IMR-90 (cell line): ENCODE measurements at regions not wholly inside any gene's neighbourhood (a gene's known extent, or its start where the extent isn't known, plus 50 kb on each side); places are given as distances from the start of the nearest gene placed in this dataset.

ENCODE experiments used
- ATAC-seq: fragments of 200-7000 bp; cut with Tn5 transposase; 2 replicates; pipeline ENCODE4 v1.9.1; 2020; ENCODE audit warnings: low read depth, mild to moderate bottlenecking, moderate library complexity
- BruUV-seq: library from RNA; stranded (reverse); fragments of 400-500 nt; replicated peaks from 2 replicates; lab custom pipeline; 2021; lab: Mats Ljungman, UMichigan
- CTCF ChIA-PET: fragments of 300-600 bp; formaldehyde crosslinking; extraction: SDS; loops from one replicate; lab custom pipeline; 2021; ENCODE audit warnings: antibody characterized with exemption; lab: Yijun Ruan, JAX
- POLR2A ChIA-PET: fragments of 300-600 bp; sonication (Branson Sonifier 250); formaldehyde crosslinking; loops from one replicate; lab custom pipeline; 2022; ENCODE audit warnings: antibody characterized with exemption; ENCODE audit not compliant: unreplicated experiment; lab: Charles Lee
- DNase-seq: peaks from one replicate; pipeline ENCODE4 v3.0.0; 2013
- H2AFZ ChIP-seq: replicated peaks from 2 replicates; pipeline ENCODE3; 2013; ENCODE audit warnings: low read length, mild to moderate bottlenecking; ENCODE audit not compliant: poor library complexity
- H2AK5ac ChIP-seq: 2 replicates; pipeline ENCODE4 v1.6.1; 2013; ENCODE audit warnings: low read depth, low read length, inconsistent platforms
- H2AK9ac ChIP-seq: replicated peaks from 2 replicates; pipeline ENCODE3; 2013; ENCODE audit warnings: mild to moderate bottlenecking, low read depth, low read length, moderate library complexity; ENCODE audit not compliant: poor library complexity
- H2BK120ac ChIP-seq: 2 replicates; pipeline ENCODE4 v1.6.1; 2013; ENCODE audit warnings: low read depth, low read length, inconsistent platforms
- H2BK15ac ChIP-seq: 3 replicates; pipeline ENCODE4 v1.6.1; 2013; ENCODE audit warnings: low read depth, low read length, inconsistent platforms
- H2BK20ac ChIP-seq: 2 replicates; pipeline ENCODE4 v1.6.1; 2013; ENCODE audit warnings: low read depth, mild to moderate bottlenecking, inconsistent platforms, low read length, moderate library complexity
- H2BK5ac ChIP-seq: 2 replicates; pipeline ENCODE4 v1.6.1; 2013; ENCODE audit warnings: mild to moderate bottlenecking, low read depth, low read length, inconsistent platforms; ENCODE audit not compliant: poor library complexity, severe bottlenecking
- H3K14ac ChIP-seq: replicated peaks from 2 replicates; pipeline ENCODE4 v1.6.1; 2013; ENCODE audit warnings: low read depth, low read length, inconsistent platforms
- H3K18ac ChIP-seq: 2 replicates; pipeline ENCODE4 v1.6.1; 2013; ENCODE audit warnings: low read depth, low read length, control low read depth
- H3K23ac ChIP-seq: 2 replicates; pipeline ENCODE4 v1.6.1; 2013; ENCODE audit warnings: low read depth, low read length, inconsistent platforms
- H3K27ac ChIP-seq: 2 replicates; pipeline ENCODE4 v1.5.1; 2013; ENCODE audit warnings: mild to moderate bottlenecking, control low read depth, low read length; ENCODE audit not compliant: insufficient read depth
- H3K27me3 ChIP-seq: 2 replicates; pipeline ENCODE4 v1.6.1; 2013; ENCODE audit warnings: low read length; ENCODE audit not compliant: control insufficient read depth, insufficient read depth
- H3K36me3 ChIP-seq: 2 replicates; pipeline ENCODE4 v1.6.1; 2013; ENCODE audit warnings: low read length, mixed read lengths; ENCODE audit not compliant: control insufficient read depth, insufficient read depth
- H3K4ac ChIP-seq: 2 replicates; pipeline ENCODE4 v1.6.1; 2013; ENCODE audit warnings: low read depth, low read length, inconsistent platforms
- H3K4me1 ChIP-seq: 2 replicates; pipeline ENCODE4 v1.6.1; 2013; ENCODE audit warnings: low read length, mixed read lengths; ENCODE audit not compliant: control insufficient read depth, insufficient read depth
- H3K4me2 ChIP-seq: 2 replicates; pipeline ENCODE4 v1.6.1; 2013; ENCODE audit warnings: low read depth, mild to moderate bottlenecking, control low read depth, low read length, moderate library complexity
- H3K4me3 ChIP-seq: 2 replicates; pipeline ENCODE4 v1.5.1; 2013; ENCODE audit warnings: low read depth, mild to moderate bottlenecking, control low read depth, low read length, moderate library complexity; ENCODE audit not compliant: insufficient read depth
- H3K56ac ChIP-seq: 2 replicates; pipeline ENCODE4 v1.6.1; 2013; ENCODE audit warnings: low read length, inconsistent platforms; ENCODE audit not compliant: insufficient read depth; ENCODE audit errors: extremely low read depth
- H3K79me1 ChIP-seq, 2 experiments: 2 replicates each; pipeline ENCODE4 v1.6.1; 2013; ENCODE audit warnings: low read length in 2 of 2, inconsistent platforms in 1 of 2, low read depth in 1 of 2
- H3K9ac ChIP-seq: 2 replicates; pipeline ENCODE4 v1.6.1; 2013; ENCODE audit warnings: low read depth, low read length, control low read depth
- H3K9me1 ChIP-seq: 2 replicates; pipeline ENCODE4 v1.6.1; 2013; ENCODE audit warnings: low read length, inconsistent platforms; ENCODE audit not compliant: insufficient read depth
- H3K9me3 ChIP-seq: 2 replicates; pipeline ENCODE4 v1.6.1; 2013; ENCODE audit warnings: low read length; ENCODE audit not compliant: control insufficient read depth, insufficient read depth
- H4K20me1 ChIP-seq: 2 replicates; pipeline ENCODE4 v1.6.1; 2013; ENCODE audit warnings: low read length, inconsistent platforms; ENCODE audit not compliant: insufficient read depth
- H4K5ac ChIP-seq: 2 replicates; pipeline ENCODE4 v1.6.1; 2013; ENCODE audit warnings: mild to moderate bottlenecking, low read depth, low read length, control low read depth
- H4K8ac ChIP-seq, 2 experiments: 2 replicates each; pipeline ENCODE4 v1.6.1; 2013; ENCODE audit warnings: low read depth in 2 of 2, low read length in 2 of 2, control low read depth in 1 of 2, inconsistent platforms in 1 of 2
- H4K91ac ChIP-seq: 2 replicates; pipeline ENCODE4 v1.6.1; 2013; ENCODE audit warnings: low read depth, low read length, inconsistent platforms; ENCODE audit not compliant: insufficient read depth
- CHD1 ChIP-seq: IDR thresholded peaks from 2 replicates; pipeline ENCODE4 v1.6.1; 2012; ENCODE audit warnings: low read depth, low read length, improper control_type of control experiment
- FOS ChIP-seq: fragments of 150-350 bp; IDR thresholded peaks from 2 replicates; pipeline ENCODE4 v1.6.1; 2016; ENCODE audit warnings: low read depth, low read length
- MAFK ChIP-seq: IDR thresholded peaks from 2 replicates; pipeline ENCODE4 v1.6.1; 2012; ENCODE audit warnings: low read depth, low read length, improper control_type of control experiment
- MAZ ChIP-seq: IDR thresholded peaks from 2 replicates; pipeline ENCODE4 v1.6.1; 2012; ENCODE audit warnings: low read depth, mild to moderate bottlenecking, low read length, improper control_type of control experiment, moderate library complexity, borderline replicate concordance
- NFE2L2 ChIP-seq: fragments of 150-350 bp; IDR thresholded peaks from 2 replicates; pipeline ENCODE4 v1.6.1; 2016; ENCODE audit warnings: low read depth, mild to moderate bottlenecking, low read length
- RAD21 ChIP-seq: IDR thresholded peaks from 2 replicates; pipeline ENCODE4 v1.6.1; 2012; ENCODE audit warnings: low read length, improper control_type of control experiment
- RFX5 ChIP-seq: IDR thresholded peaks from 2 replicates; pipeline ENCODE4 v1.8.0; 2012; ENCODE audit warnings: low read depth, mild to moderate bottlenecking, low read length, moderate library complexity
- WGBS, 2 experiments: methylation state at CpG; one replicate each; pipeline versions ENCODE4 v1.1.5 to v1.1.7; 2013; ENCODE audit warnings: missing lambda C conversion rate in 2 of 2; ENCODE audit not compliant: insufficient read length in 1 of 2; ENCODE audit errors: extremely low coverage in 2 of 2; 5-methylcytosine and 5-hydroxymethylcytosine counted together
- dilution Hi-C: fragments of 300-500 bp; cut with HindIII; formaldehyde crosslinking; loops from one replicate; pipeline ENCODE4 v1.14.3; 2018; ENCODE audit warnings: low sequenced_read_pairs; ENCODE audit not compliant: unreplicated experiment
- in situ Hi-C: fragments of 300-500 bp; cut with MboI; formaldehyde crosslinking; loops from 3 replicates; pipeline ENCODE4 v1.14.3; 2019; ENCODE audit warnings: low sequenced_read_pairs, inconsistent platforms, mixed read lengths
- intact Hi-C: fragments of 100-400 bp; cut with micrococcal nuclease; formaldehyde crosslinking; loops from 2 replicates; pipeline ENCODE4 v1.10.0; 2022
- TF ChIP-seq, protein P1 (sequence below): conservative IDR thresholded peaks from 2 replicates; pipeline ENCODE4 v1.5.1; 2012; ENCODE audit warnings: mild to moderate bottlenecking, low read depth, low read length, improper control_type of control experiment

DNA sequence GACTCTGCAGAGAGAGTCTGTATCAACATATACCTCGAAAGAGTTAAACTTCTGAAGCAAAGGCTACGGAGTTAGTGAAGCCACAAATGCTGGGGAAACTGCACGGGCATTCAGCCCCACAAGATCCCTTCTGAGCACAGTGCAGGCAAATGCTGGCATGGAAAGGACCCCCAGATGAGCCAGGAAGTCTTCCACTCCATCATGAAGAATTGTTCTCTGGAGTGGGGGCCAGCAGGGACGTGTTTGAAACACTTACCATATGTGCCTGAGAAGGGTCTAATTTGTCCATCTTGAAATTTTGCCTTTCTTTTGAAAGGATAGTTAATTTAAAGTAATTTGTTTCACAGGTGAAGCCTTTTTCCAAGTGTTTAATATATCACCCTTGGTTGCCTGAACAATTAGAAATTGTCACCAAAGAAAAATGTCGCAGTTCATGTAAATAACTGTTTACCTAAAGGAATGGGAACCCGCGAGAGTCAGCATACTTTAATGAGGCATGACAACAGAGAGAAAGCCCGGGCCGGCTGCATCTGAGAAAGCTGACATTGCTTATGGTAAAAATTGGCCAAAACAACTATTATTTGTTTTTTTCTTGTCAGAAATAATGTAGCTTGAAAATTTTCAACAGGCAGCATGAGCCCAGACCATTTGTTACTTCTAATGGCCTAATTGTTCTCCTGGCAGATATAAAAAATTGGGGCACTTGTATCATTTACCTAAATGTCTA lies 287.6 kb upstream of the MGMT start:
- no peak overlapping the region for H3K27ac ChIP-seq
- no peak overlapping the region for H4K8ac ChIP-seq
- TF ChIP-seq MAFK = no peak
- TF ChIP-seq RAD21 = no peak
- TF ChIP-seq RFX5 = no peak
- TF ChIP-seq NFE2L2 = no peak
- TF ChIP-seq FOS = no peak
- TF ChIP-seq MAZ = no peak
- TF ChIP-seq CHD1 = no peak
- TF ChIP-seq, protein P1, sequence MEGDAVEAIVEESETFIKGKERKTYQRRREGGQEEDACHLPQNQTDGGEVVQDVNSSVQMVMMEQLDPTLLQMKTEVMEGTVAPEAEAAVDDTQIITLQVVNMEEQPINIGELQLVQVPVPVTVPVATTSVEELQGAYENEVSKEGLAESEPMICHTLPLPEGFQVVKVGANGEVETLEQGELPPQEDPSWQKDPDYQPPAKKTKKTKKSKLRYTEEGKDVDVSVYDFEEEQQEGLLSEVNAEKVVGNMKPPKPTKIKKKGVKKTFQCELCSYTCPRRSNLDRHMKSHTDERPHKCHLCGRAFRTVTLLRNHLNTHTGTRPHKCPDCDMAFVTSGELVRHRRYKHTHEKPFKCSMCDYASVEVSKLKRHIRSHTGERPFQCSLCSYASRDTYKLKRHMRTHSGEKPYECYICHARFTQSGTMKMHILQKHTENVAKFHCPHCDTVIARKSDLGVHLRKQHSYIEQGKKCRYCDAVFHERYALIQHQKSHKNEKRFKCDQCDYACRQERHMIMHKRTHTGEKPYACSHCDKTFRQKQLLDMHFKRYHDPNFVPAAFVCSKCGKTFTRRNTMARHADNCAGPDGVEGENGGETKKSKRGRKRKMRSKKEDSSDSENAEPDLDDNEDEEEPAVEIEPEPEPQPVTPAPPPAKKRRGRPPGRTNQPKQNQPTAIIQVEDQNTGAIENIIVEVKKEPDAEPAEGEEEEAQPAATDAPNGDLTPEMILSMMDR = no peak
- H3K9ac ChIP-seq = no peak overlapping the region
- POLR2A ChIA-PET = no interaction called here
- H2AK9ac ChIP-seq = no peak overlapping the region
- CTCF ChIA-PET = no interaction called here
- H3K4me1 ChIP-seq = no peaks in the 10 kb centered on the region
- no peak overlapping the region for H4K5ac ChIP-seq
- no peaks in the 10 kb centered on the region for H3K9me1 ChIP-seq
- H2BK15ac ChIP-seq = no peak overlapping the region
- no peak for ATAC-seq
- H2AK5ac ChIP-seq = no peak overlapping the region
- peaks cover 6% of the 10 kb centered on the region for H3K9me3 ChIP-seq
- H3K4ac ChIP-seq = no peak overlapping the region
- no peak overlapping the region for H3K56ac ChIP-seq
- no peak overlapping the region for H2AFZ ChIP-seq
- no peak overlapping the region for H2BK5ac ChIP-seq
- no peak overlapping the region for H3K18ac ChIP-seq
- no peak overlapping the region for H3K14ac ChIP-seq
- H3K4me3 ChIP-seq = no peak overlapping the region
- intact Hi-C loops (no loop called here), in situ Hi-C loops (no loop called here), dilution Hi-C loops (no loop called here)
- H3K4me2 ChIP-seq = no peak overlapping the region
- no peak overlapping the region for H2BK20ac ChIP-seq
- no peaks in the 10 kb centered on the region for H3K79me1 ChIP-seq
- BruUV-seq = no TSS peak
- H4K91ac ChIP-seq = no peak overlapping the region
- H3K36me3 ChIP-seq = no peaks in the 10 kb centered on the region
- H3K27me3 ChIP-seq = peaks cover 2% of the 10 kb centered on the region; the same call in 1 of the 2 replicates
- no peak overlapping the region for H3K23ac ChIP-seq
- H2BK120ac ChIP-seq = no peak overlapping the region
- no CpG with 5 or more reads among the region's 9 CpGs for WGBS, 2 experiments
- no peak for DNase-seq
- H4K20me1 ChIP-seq = no peaks in the 10 kb centered on the region
